ENCODE measurements at regions not wholly inside any gene's neighbourhood (a gene's known extent, or its start where the extent isn't known, plus 50 kb on each side); places are given as distances from the start of the nearest gene placed in this dataset.

DNA sequence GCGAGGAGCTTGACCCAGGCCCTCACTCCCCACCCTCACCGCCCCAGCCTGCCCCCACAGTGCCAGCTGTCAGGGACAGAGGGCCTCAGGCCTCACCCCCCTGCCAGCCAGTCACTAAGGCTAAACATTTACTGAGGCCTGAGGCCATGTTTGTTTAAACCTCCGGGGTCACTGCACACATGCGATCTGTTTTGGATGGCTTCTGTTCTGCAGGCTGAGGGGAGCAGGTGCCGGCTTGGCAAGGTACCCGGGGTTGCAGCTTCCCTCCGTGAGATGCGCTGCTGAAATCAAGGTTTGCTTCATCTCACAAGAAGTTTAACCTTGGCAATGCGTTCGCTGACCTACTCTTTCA lies 103.3 kb upstream of the BOD1 start:
- no peak overlapping the region for H3K27ac ChIP-seq
- H3K9me3 ChIP-seq (ENCODE audit: low read depth, low read length), result no peaks in the 10 kb centered on the region
- H3K9ac ChIP-seq (ENCODE audit: insufficient read length), result no peak overlapping the region
- no peak overlapping the region for H3K4me3 ChIP-seq
- no peaks in the 10 kb centered on the region for H3K36me3 ChIP-seq (ENCODE audit: insufficient read depth, low read length)
- no peak for TF ChIP-seq POLR2AphosphoS5 (IDR thresholded peaks at IDR 0.05; ENCODE audit: borderline replicate concordance, low read depth, low read length)
- TF ChIP-seq FOXP2 (optimal IDR thresholded peaks at IDR 0.05; ENCODE audit: control extremely low read depth, extremely low read length, insufficient read depth), result no peak
- no peak for TF ChIP-seq EZH2 (IDR thresholded peaks at IDR 0.05)
- DNase-seq (ENCODE audit: low read depth, low spot score), result no peak

DNA sequence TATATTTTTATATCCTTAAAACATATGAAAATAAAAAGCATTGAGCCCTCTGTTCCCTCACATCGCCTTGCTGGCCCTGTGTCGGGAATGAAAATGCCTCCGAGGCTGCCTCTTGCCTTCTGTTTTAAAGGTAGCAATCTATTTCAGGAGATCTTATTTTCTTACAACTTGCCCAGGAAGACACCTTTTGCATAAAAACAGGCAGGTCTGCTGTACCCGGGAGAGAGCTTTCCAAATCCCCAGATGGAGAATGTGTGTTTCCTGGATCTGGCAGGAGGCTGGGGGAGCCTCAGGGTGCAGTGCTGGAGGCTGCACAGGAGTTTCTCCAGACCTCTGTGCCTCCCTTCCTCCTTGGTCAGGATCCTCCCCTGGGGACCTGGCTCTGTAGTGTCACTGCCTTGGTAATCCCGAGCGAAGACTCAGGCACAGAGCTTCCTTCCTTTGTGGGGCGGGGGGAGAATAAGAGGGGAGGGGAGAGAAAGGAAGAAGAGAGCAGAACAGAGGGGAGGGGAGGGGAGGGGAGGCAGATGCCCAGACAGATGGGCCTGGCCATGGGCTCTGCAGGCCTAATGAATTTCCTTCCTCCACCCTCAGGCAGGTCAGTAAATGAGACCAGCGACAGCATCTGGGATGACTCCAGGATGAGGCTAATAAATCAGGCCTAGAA lies 104.0 kb upstream of the BOD1 start:
- no peak overlapping the region for H3K4me3 ChIP-seq
- TF ChIP-seq EZH2 (IDR thresholded peaks at IDR 0.05), result no peak
- no peak for TF ChIP-seq FOXP2 (optimal IDR thresholded peaks at IDR 0.05; ENCODE audit: control extremely low read depth, extremely low read length, insufficient read depth)
- TF ChIP-seq POLR2AphosphoS5 (IDR thresholded peaks at IDR 0.05; ENCODE audit: borderline replicate concordance, low read depth, low read length), result no peak
- no peaks in the 10 kb centered on the region for H3K9me3 ChIP-seq (ENCODE audit: low read depth, low read length)
- H3K9ac ChIP-seq (ENCODE audit: insufficient read length), result no peak overlapping the region
- no peak for DNase-seq (ENCODE audit: low read depth, low spot score)
- H3K27ac ChIP-seq, result no peak overlapping the region
- H3K36me3 ChIP-seq (ENCODE audit: insufficient read depth, low read length), result no peaks in the 10 kb centered on the region

DNA sequence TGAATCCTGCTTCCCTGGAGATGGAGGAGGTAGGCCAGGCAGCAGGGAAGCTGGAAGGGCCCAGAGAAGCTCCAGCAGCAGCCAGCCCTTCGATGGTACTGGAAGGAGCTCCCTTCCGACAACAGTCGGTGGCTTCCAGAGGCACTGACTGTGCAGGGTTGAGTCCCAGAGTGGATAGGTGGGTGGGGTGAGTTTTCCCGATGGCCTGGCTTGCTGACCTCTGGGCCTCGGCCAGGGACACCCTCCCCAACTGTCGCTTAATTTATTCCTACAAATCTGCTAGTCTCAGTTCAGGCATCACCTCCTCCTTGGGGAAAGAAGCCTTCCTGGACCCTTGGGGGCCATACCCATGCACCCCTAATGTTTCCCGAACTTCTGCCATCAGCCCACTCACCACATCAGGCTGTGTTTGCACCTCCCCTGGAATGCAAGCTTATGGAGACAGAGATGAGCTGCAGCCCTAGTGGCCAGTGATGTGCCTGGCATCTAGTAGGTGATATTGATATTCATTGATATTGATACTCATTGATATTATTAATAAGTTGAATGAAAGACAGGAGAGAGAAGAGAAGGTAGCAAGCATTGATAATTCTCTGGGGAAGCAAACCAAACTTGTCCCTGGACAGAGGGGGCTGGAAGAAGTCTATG lies 104.6 kb upstream of the BOD1 start:
- Histone ChIP-seq H3K27ac (no peak overlapping the region), H3K4me3 (no peak overlapping the region), H3K36me3 (ENCODE audit: insufficient read depth, low read length) (no peaks in the 10 kb centered on the region), H3K9ac (ENCODE audit: insufficient read length) (no peak overlapping the region), H3K9me3 (ENCODE audit: low read depth, low read length) (no peaks in the 10 kb centered on the region)
- DNase-seq (ENCODE audit: low read depth, low spot score), result no peak
- TF ChIP-seq POLR2AphosphoS5 (IDR thresholded peaks at IDR 0.05; ENCODE audit: borderline replicate concordance, low read depth, low read length), result no peak
- TF ChIP-seq FOXP2 (optimal IDR thresholded peaks at IDR 0.05; ENCODE audit: control extremely low read depth, extremely low read length, insufficient read depth), result no peak
- TF ChIP-seq EZH2 (IDR thresholded peaks at IDR 0.05), result no peak

GRCh38 chr5:173721601-173722232 lies 105.3 kb upstream of the BOD1 start:
- no peak overlapping the region for H3K9ac ChIP-seq (ENCODE audit: insufficient read length)
- H3K36me3 ChIP-seq (ENCODE audit: insufficient read depth, low read length), result no peaks in the 10 kb centered on the region
- no peak overlapping the region for H3K4me3 ChIP-seq
- TF ChIP-seq EZH2 (IDR thresholded peaks at IDR 0.05) (no peak), FOXP2 (optimal IDR thresholded peaks at IDR 0.05; ENCODE audit: control extremely low read depth, extremely low read length, insufficient read depth) (no peak), POLR2AphosphoS5 (IDR thresholded peaks at IDR 0.05; ENCODE audit: borderline replicate concordance, low read depth, low read length) (no peak)
- no peak for DNase-seq (ENCODE audit: low read depth, low spot score)
- no peak overlapping the region for H3K27ac ChIP-seq
- H3K9me3 ChIP-seq (ENCODE audit: low read depth, low read length), result no peaks in the 10 kb centered on the region

DNA sequence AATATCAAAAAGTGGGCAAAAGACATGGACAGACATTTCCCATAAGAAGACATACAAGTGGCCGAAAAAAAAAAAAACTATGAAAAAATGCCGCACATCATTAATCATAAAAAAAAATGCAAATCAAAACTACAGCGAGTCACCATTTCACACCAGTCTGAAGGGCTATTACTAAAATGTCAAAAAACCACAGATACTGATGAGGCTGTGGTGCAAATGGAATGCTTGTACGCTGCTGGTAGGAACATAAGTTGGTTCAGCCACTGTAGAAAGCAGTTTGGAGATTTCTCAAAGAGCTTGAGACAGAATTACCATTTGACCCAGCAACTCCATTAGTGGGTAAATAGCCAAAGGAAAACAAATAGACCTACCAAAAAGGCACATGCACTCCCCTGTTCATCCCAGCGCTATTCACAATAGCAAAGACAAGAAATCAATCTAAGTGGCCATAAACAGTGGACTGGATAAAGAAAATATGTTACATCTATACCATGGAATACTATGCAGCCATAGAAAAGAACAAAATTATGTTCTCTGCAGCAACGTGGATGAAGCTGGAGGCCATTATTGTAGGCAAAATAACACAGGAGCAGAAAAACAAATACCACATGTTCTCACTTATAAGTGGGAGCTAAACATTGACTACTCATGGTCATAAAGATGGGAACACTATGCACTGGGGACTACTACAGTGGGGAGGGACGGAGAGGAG lies 110.6 kb upstream of the BOD1 start:
- Histone ChIP-seq H3K4me3 (no peak overlapping the region), H3K27ac (no peak overlapping the region), H3K9ac (ENCODE audit: insufficient read length) (no peak overlapping the region), H3K36me3 (ENCODE audit: insufficient read depth, low read length) (no peaks in the 10 kb centered on the region), H3K9me3 (ENCODE audit: low read depth, low read length) (no peaks in the 10 kb centered on the region)
- TF ChIP-seq POLR2AphosphoS5 (IDR thresholded peaks at IDR 0.05; ENCODE audit: borderline replicate concordance, low read depth, low read length) (no peak), EZH2 (IDR thresholded peaks at IDR 0.05) (no peak), FOXP2 (optimal IDR thresholded peaks at IDR 0.05; ENCODE audit: control extremely low read depth, extremely low read length, insufficient read depth) (no peak)
- DNase-seq (ENCODE audit: low read depth, low spot score), result no peak

DNA sequence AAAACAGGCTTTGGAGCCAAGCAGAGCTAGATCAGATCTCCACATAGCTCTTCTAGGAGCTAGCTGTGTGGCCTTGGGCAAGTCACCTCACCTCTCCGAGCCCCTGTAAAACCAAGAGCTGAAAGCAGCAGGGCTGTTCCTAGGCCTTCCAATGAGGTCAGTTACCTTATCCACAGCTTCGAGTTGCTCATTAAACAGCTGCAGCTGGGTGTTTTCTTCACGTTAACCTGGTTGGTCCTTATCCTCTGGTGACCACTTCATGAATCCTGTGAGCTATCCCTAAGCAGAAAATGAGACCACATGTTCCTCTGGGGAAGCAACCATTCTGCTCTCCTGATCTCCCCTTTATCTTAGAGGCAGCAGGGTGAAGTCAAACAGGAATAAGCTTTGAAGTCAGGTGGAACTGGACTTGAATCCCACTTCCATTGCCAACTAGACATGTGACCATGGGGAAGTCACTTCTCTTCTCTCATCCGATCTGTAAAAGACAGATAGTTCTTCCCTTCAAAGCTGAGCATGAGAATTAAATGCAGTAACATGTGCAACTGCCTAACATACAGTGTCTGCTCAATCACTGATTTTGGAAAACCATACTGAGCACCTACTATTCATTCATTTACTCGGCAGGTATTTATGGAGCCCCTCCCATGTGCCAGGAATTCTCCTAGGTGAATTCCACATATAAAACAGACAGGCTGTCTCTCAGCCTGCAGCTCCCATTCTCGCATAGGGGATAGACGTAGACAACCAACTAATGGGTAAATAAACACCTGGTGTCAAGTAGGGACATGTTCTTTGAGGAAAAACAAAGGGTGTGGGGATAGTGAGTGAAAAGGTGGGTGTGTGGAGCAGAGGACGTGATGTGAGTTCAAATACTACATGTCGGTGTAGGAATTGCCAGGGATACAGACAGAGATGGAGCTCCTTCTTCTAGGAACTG lies 111.7 kb upstream of the BOD1 start:
- TF ChIP-seq FOXP2 (optimal IDR thresholded peaks at IDR 0.05; ENCODE audit: control extremely low read depth, extremely low read length, insufficient read depth) (no peak), EZH2 (IDR thresholded peaks at IDR 0.05) (no peak), POLR2AphosphoS5 (IDR thresholded peaks at IDR 0.05; ENCODE audit: borderline replicate concordance, low read depth, low read length) (no peak)
- Histone ChIP-seq H3K27ac (no peak overlapping the region), H3K4me3 (no peak overlapping the region), H3K9ac (ENCODE audit: insufficient read length) (no peak overlapping the region), H3K36me3 (ENCODE audit: insufficient read depth, low read length) (no peaks in the 10 kb centered on the region), H3K9me3 (ENCODE audit: low read depth, low read length) (no peaks in the 10 kb centered on the region)
- no peak for DNase-seq (ENCODE audit: low read depth, low spot score)

- Histone ChIP-seq H3K27ac (no peak overlapping the region), H3K9ac (ENCODE audit: insufficient read length) (no peak overlapping the region), H3K9me3 (ENCODE audit: low read depth, low read length) (no peaks in the 10 kb centered on the region), H3K36me3 (ENCODE audit: insufficient read depth, low read length) (no peaks in the 10 kb centered on the region), H3K4me3 (no peak overlapping the region)
- TF ChIP-seq FOXP2 (optimal IDR thresholded peaks at IDR 0.05; ENCODE audit: control extremely low read depth, extremely low read length, insufficient read depth) (no peak), POLR2AphosphoS5 (IDR thresholded peaks at IDR 0.05; ENCODE audit: borderline replicate concordance, low read depth, low read length) (no peak), EZH2 (IDR thresholded peaks at IDR 0.05) (no peak)
- DNase-seq (ENCODE audit: low read depth, low spot score), result no peak
These were observed 112.8 kb upstream of the BOD1 start for GRCh38 chr5:173729079-173729765.

Data from SK-N-MC (cell line).